ENCODE measurements at regions not wholly inside any gene's neighbourhood (a gene's known extent, or its start where the extent isn't known, plus 50 kb on each side); places are given as distances from the start of the nearest gene placed in this dataset.
"Not testable (repeated sequence)": the region's sequence is repeated elsewhere in the genome, so short reads cannot be mapped to it uniquely, and the experiment has no call there.

- ATAC-seq: no peak
Observed at GRCh38 chr4:32661229-32661628, 1941.1 kb downstream of the PCDH7 start.

- ATAC-seq: no peak
Observed at GRCh38 chr4:32662803-32663202, 1942.6 kb downstream of the PCDH7 start.

- no peak for ATAC-seq
Observed at GRCh38 chr4:32672359-32672758, 1952.2 kb downstream of the PCDH7 start.

- no peak for ATAC-seq
Observed at GRCh38 chr4:32680946-32681345, 1960.8 kb downstream of the PCDH7 start.

GRCh38 chr4:32684160-32684559 lies 1964.0 kb downstream of the PCDH7 start:
- ATAC-seq: no peak

- no peak for ATAC-seq
Observed at GRCh38 chr4:32686123-32686522, 1966.0 kb downstream of the PCDH7 start.

GRCh38 chr4:32689518-32689917 lies 1969.3 kb downstream of the PCDH7 start:
- no peak for ATAC-seq

- no peak for ATAC-seq
Observed at GRCh38 chr4:32697281-32697814, 1977.2 kb downstream of the PCDH7 start.

- ATAC-seq: no peak
Observed at GRCh38 chr4:32700838-32701237, 1980.7 kb downstream of the PCDH7 start.

- ATAC-seq: no peak
Observed at GRCh38 chr4:32706893-32707292, 1986.7 kb downstream of the PCDH7 start.

- ATAC-seq: not testable (repeated sequence)
Observed at GRCh38 chr4:32716090-32716620, 1996.0 kb downstream of the PCDH7 start.

GRCh38 chr4:32735856-32736590 lies 2015.9 kb downstream of the PCDH7 start:
- no peak for ATAC-seq

GRCh38 chr4:32744211-32744610 lies 2024.0 kb downstream of the PCDH7 start:
- no peak for ATAC-seq

GRCh38 chr4:32745351-32745750 lies 2025.2 kb downstream of the PCDH7 start:
- ATAC-seq: no peak

- ATAC-seq: no peak
Observed at GRCh38 chr4:32748061-32748460, 2027.9 kb downstream of the PCDH7 start.

GRCh38 chr4:32748498-32748897 lies 2028.3 kb downstream of the PCDH7 start:
- ATAC-seq: no peak

GRCh38 chr4:32752962-32753361 lies 2032.8 kb downstream of the PCDH7 start:
- no peak for ATAC-seq

- no peak for ATAC-seq
Observed at GRCh38 chr4:32768664-32769389, 2048.7 kb downstream of the PCDH7 start.

GRCh38 chr4:32771491-32771890 lies 2051.3 kb downstream of the PCDH7 start:
- no peak for ATAC-seq

GRCh38 chr4:32775049-32775448 lies 2054.9 kb downstream of the PCDH7 start:
- ATAC-seq: no peak

- ATAC-seq: no peak
Observed at GRCh38 chr4:32776435-32777203, 2056.4 kb downstream of the PCDH7 start.

GRCh38 chr4:32778025-32778424 lies 2057.9 kb downstream of the PCDH7 start:
- ATAC-seq: no peak

- no peak for ATAC-seq
Observed at GRCh38 chr4:32778938-32779337, 2058.8 kb downstream of the PCDH7 start.
